HG02623 (cell line): ENCODE measurements at regions not wholly inside any gene's neighbourhood (a gene's known extent, or its start where the extent isn't known, plus 50 kb on each side); places are given as distances from the start of the nearest gene placed in this dataset.

Experiments used
- ATAC-seq: cut with Tn5 transposase; IDR thresholded peaks from one replicate; pipeline ENCODE4 v1.9.1; 2021; ENCODE audit warnings: moderate library complexity; ENCODE audit not compliant: unreplicated experiment

- ATAC-seq, result no peak
Observed at GRCh38 chr10:35924759-35925158, 282.7 kb upstream of the FZD8 start.

GRCh38 chr10:35922876-35923600, 280.9 kb upstream of the FZD8 start:
- ATAC-seq, result no peak

GRCh38 chr10:35921866-35922350, 279.8 kb upstream of the FZD8 start:
- ATAC-seq, result no peak

DNA sequence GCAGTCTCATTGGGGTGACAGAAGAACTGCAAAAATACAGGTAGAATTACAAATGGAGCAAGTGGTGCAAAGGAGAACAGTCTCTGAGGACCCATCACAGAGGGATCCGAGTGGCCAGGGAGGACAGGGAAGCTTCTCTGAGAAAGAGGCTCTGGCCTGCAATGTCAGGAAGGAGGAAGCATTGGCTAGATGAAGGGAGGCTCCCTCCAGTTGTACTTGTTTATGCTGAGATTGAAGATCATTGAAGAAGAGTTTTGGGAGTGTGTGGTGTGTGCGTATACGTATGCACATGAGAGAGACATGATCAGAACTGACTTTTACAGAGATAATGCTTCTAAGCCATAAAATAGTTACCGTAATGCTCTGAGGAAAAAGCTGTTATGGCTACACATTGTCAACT, 274.7 kb upstream of the FZD8 start:
- ATAC-seq, result no peak

- ATAC-seq, result no peak
Observed at GRCh38 chr10:35913628-35914027, 271.5 kb upstream of the FZD8 start.

- ATAC-seq, result no peak
Observed at GRCh38 chr10:35912615-35913569, 270.8 kb upstream of the FZD8 start.

DNA sequence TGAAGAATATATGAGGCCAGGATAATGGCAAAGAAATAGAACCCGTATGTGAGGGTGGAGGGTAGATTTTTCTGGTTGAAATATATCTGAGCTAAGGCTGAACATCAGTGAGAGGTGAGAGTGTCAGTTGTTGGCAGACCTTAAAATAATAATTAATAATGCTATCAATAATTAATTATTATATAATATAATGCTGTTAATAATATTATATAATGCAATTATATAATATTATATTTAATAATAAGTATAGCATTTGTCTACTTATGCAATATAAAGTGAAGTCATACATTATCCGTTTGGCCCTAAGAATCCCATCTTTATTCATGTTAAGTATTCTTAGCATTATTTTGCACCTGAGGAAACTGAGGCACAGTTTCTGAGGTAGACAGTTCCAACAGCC, 269.9 kb upstream of the FZD8 start:
- no peak for ATAC-seq

DNA sequence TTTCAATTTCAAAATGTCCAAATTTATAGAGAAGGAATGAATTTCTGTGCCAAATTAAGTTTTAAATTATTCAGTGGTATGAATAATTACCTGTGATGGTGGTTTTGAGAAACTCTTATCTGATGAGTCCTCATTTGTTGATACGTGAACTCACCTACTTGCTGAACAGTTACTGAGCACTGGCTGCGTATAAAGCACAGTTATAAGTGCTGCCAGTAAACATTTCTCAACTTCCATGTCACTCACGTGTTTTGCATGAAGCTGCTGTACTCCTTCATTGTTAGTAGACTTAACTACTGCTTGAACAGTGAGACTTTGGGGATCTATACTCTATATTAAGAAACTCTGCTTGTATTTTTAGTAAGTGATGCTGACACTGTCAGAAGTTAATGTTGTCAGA, 269.1 kb upstream of the FZD8 start:
- ATAC-seq, result no peak

DNA sequence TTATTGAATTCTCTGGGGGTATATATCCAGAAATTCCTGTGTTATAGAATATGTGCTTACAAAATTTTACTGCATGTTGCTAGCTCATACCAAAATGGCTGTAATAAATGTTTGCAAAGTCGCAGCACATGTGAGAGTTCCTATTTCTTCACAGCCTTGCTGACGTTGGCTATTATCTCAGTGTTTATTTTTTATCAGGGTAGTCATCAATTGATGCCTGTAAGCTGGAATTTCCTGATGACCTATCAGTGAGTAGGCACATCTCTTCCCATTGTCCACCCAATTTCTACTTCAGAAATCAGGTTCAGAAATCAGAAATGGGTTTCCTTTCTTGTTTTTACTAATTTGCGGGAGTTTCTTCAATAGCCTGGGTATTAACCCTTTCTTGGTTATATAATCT, 268.1 kb upstream of the FZD8 start:
- no peak for ATAC-seq

GRCh38 chr10:35909121-35909720, 267.1 kb upstream of the FZD8 start:
- no peak for ATAC-seq

- ATAC-seq, result no peak
Observed at GRCh38 chr10:35908451-35908850, 266.4 kb upstream of the FZD8 start.

- ATAC-seq, result no peak
Observed at GRCh38 chr10:35907548-35907947, 265.5 kb upstream of the FZD8 start.

DNA sequence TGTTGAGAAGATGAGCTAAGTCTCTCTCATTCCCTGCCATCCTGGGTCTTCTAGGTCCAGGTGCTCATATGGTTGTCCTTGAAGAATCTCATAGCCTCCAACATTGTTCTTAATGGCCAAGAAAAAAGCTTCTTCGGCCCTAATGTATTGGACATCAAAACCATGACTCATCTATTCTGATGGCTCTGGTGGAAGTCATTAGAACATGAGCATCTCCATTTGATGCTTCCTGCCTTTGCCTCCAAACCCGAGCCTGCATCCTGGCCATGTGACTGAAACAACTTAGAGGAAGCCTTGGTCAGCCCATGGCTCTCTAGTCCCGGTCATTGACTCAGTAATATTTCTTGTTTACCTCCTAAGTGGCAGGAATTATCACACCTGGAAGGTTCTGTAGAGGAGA, 264.1 kb upstream of the FZD8 start:
- ATAC-seq, result no peak

GRCh38 chr10:35903021-35903420, 260.9 kb upstream of the FZD8 start:
- ATAC-seq, result no peak

DNA sequence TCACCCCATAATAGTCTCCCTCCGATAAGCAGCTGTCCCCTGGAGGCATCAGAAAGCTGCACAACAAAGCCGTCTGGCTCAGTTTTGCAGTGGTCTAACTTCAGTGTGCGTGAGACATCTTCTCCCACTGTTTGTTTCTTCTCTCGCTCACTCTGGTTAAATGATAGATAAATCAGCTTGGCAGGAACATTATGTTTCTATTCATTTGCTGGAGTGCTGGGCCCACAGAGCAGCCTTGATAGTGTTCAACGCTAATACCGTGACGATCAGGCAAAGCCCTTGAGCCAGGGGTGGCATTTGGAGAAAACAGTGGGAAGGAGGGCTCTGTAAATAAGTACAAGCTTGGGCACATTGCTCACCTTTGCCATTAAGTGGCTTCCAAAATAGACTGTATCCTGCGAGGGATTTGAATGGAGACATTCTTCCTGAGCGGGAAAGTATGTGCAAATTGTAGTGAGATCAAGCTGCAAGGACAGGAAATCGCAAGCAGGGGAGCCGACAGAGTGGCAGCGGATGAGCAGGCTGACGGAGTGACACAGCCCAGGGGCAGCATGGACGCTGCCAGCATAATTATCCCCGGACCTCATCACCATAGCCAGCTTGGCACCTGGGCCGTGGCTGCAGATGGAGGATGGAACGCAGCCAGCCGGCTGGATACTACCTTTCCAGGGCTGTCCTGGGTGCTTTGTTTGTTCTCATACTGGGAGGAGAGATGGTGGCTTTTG, 256.8 kb upstream of the FZD8 start:
- ATAC-seq, result no peak

DNA sequence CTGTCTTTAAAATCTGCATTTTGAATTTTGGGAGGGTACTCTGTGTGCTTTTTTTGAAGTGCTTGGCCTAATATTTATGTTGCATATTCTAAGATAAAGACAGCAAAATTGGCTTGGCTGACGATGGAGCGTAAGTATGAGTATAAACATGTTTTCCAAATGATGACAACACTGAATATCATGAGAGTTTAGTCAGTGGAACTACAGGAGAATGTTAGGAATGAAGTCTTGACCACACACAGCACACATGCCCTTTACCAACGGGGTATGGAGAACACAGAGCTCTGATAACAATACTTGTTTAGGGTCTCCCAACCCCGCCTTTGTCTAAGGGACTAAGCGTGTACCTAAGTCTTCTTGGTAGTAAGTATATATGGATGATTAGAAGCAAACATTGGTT, 253.9 kb upstream of the FZD8 start:
- no peak for ATAC-seq

GRCh38 chr10:35895331-35895730, 253.2 kb upstream of the FZD8 start:
- no peak for ATAC-seq

- ATAC-seq, result no peak
Observed at GRCh38 chr10:35892526-35892925, 250.4 kb upstream of the FZD8 start.

GRCh38 chr10:35890676-35891495, 248.8 kb upstream of the FZD8 start:
- ATAC-seq, result no peak
